Suprapubic skin (tissue), 4 donors: ENCODE measurements at regions not wholly inside any gene's neighbourhood (a gene's known extent, or its start where the extent isn't known, plus 50 kb on each side); places are given as distances from the start of the nearest gene placed in this dataset.

Experiments used
- DNase-seq, 2 donors: peaks; one replicate each; pipeline ENCODE4 v3.0.0-alpha.2; 2019; ENCODE audit warnings: low spot score in 2 of 2
- H3K27ac ChIP-seq: fragments of 200-600 bp; sonication (generic); one replicate; pipeline ENCODE4 v1.5.1; 2019
- H3K27me3 ChIP-seq: fragments of 200-600 bp; sonication (generic); one replicate; pipeline ENCODE4 v1.5.1; 2019
- H3K36me3 ChIP-seq: fragments of 200-600 bp; sonication (generic); one replicate; pipeline ENCODE4 v1.5.1; 2019
- H3K4me1 ChIP-seq: fragments of 200-600 bp; sonication (generic); one replicate; pipeline ENCODE4 v1.5.1; 2019
- H3K4me3 ChIP-seq: fragments of 200-600 bp; sonication (generic); one replicate; pipeline ENCODE4 v1.5.1; 2019; ENCODE audit warnings: mild to moderate bottlenecking
- H3K9me3 ChIP-seq: fragments of 200-600 bp; sonication (generic); one replicate; pipeline ENCODE4 v1.5.1; 2019
- CTCF ChIP-seq, 2 donors: fragments of 200-600 bp in 1 of 2; fragments of 450-650 bp in 1 of 2; sonication (generic) in 1 of 2; IDR thresholded peaks; one replicate each; pipeline ENCODE4 v1.5.1; 2016 to 2019; ENCODE audit warnings: antibody characterized with exemption in 2 of 2, mild to moderate bottlenecking in 1 of 2, moderate library complexity in 1 of 2
- EP300 ChIP-seq: sonication (generic); formaldehyde crosslinking; IDR thresholded peaks from one replicate; pipeline ENCODE4 v1.6.1; 2017; ENCODE audit warnings: antibody characterized with exemption
- POLR2A ChIP-seq, 2 donors: fragments of 450-650 bp; IDR thresholded peaks; one replicate each; pipeline ENCODE4 v1.6.1; 2017; ENCODE audit warnings: antibody characterized with exemption in 2 of 2, mild to moderate bottlenecking in 2 of 2, moderate library complexity in 2 of 2
- POLR2AphosphoS5 ChIP-seq, 3 donors: sonication (generic); formaldehyde crosslinking; IDR thresholded peaks; one replicate each; pipeline ENCODE4 v1.6.1; 2017; ENCODE audit warnings: antibody characterized with exemption in 3 of 3
- WGBS: methylation state at CpG from one replicate; pipeline ENCODE4 v1.1.5; 2018; 5-methylcytosine and 5-hydroxymethylcytosine counted together

- no peak overlapping the region for H3K4me3 ChIP-seq
- no peak overlapping the region for H3K27ac ChIP-seq
- no peak for TF ChIP-seq POLR2AphosphoS5 (IDR thresholded peaks at IDR 0.05)
- TF ChIP-seq CTCF (IDR thresholded peaks at IDR 0.05) = no peak
- no peak for TF ChIP-seq EP300
- TF ChIP-seq POLR2A (IDR thresholded peaks at IDR 0.05) = no peak
- H3K4me1 ChIP-seq = peaks cover 26% of the 10 kb centered on the region
- DNase-seq = no peak
- H3K9me3 ChIP-seq = no peaks in the 10 kb centered on the region
- H3K27me3 ChIP-seq = no peaks in the 10 kb centered on the region
- WGBS = 63% methylated on average over 4 of the region's 4 CpGs
- H3K36me3 ChIP-seq = no peaks in the 10 kb centered on the region
Measured at GRCh38 chr2:67879586-67880290, 183.1 kb downstream of the C1D start.

GRCh38 chr2:67880291-67880761, 182.5 kb downstream of the C1D start:
- Histone ChIP-seq H3K9me3 (no peaks in the 10 kb centered on the region), H3K27ac (no peak overlapping the region), H3K36me3 (no peaks in the 10 kb centered on the region), H3K4me1 (peaks cover 26% of the 10 kb centered on the region), H3K4me3 (no peak overlapping the region), H3K27me3 (no peaks in the 10 kb centered on the region)
- no peak for DNase-seq
- WGBS = 49% methylated on average over 10 of the region's 10 CpGs
- no peak for TF ChIP-seq POLR2AphosphoS5 (IDR thresholded peaks at IDR 0.05)

- Histone ChIP-seq H3K4me1 (peaks cover 26% of the 10 kb centered on the region), H3K27ac (no peak overlapping the region), H3K36me3 (no peaks in the 10 kb centered on the region), H3K27me3 (no peaks in the 10 kb centered on the region), H3K4me3 (no peak overlapping the region), H3K9me3 (no peaks in the 10 kb centered on the region)
- no peak for DNase-seq
- 28% methylated on average over 4 of the region's 4 CpGs for WGBS
- TF ChIP-seq POLR2A (IDR thresholded peaks at IDR 0.05) (no peak), CTCF (IDR thresholded peaks at IDR 0.05) (no peak), POLR2AphosphoS5 (IDR thresholded peaks at IDR 0.05) (no peak), EP300 (no peak)
Measured at GRCh38 chr2:67881816-67882215, 181.0 kb downstream of the C1D start.

- peaks cover 13% of the 10 kb centered on the region for H3K4me1 ChIP-seq
- H3K27me3 ChIP-seq = no peaks in the 10 kb centered on the region
- 59% methylated on average over 3 of the region's 3 CpGs for WGBS
- no peak for TF ChIP-seq CTCF (IDR thresholded peaks at IDR 0.05)
- no peak for TF ChIP-seq EP300
- TF ChIP-seq POLR2A (IDR thresholded peaks at IDR 0.05) = no peak
- TF ChIP-seq POLR2AphosphoS5 (IDR thresholded peaks at IDR 0.05) = no peak
- H3K27ac ChIP-seq = no peak overlapping the region
- no peak overlapping the region for H3K4me3 ChIP-seq
- no peaks in the 10 kb centered on the region for H3K36me3 ChIP-seq
- H3K9me3 ChIP-seq = no peaks in the 10 kb centered on the region
- no peak for DNase-seq
Measured at GRCh38 chr2:67883316-67884087, 179.3 kb downstream of the C1D start.

GRCh38 chr2:67888351-67889005, 174.3 kb downstream of the C1D start:
- H3K27ac ChIP-seq = no peak overlapping the region
- H3K9me3 ChIP-seq = no peaks in the 10 kb centered on the region
- TF ChIP-seq POLR2A (IDR thresholded peaks at IDR 0.05) (no peak), CTCF (IDR thresholded peaks at IDR 0.05) (no peak), EP300 (no peak), POLR2AphosphoS5 (IDR thresholded peaks at IDR 0.05) (no peak)
- no peak for DNase-seq
- H3K27me3 ChIP-seq = no peaks in the 10 kb centered on the region
- H3K4me1 ChIP-seq = no peaks in the 10 kb centered on the region
- H3K4me3 ChIP-seq = no peak overlapping the region
- no peaks in the 10 kb centered on the region for H3K36me3 ChIP-seq
